Inflammatory macrophage treated with lipopolysaccharide for 1 hour (primary cell): ENCODE measurements at regions not wholly inside any gene's neighbourhood (a gene's known extent, or its start where the extent isn't known, plus 50 kb on each side); places are given as distances from the start of the nearest gene placed in this dataset.

Experiments
- DNase-seq, 2 donors: peaks; one replicate each; pipeline ENCODE4 v3.0.0-alpha.2; 2020 to 2022

GRCh38 chr3:118408431-118408830 lies 626.2 kb downstream of the IGSF11 start:
- DNase-seq: no peak

- no peak for DNase-seq
These were observed 622.1 kb downstream of the IGSF11 start for GRCh38 chr3:118412503-118412902.

- DNase-seq: no peak
These were observed 609.3 kb downstream of the IGSF11 start for GRCh38 chr3:118425272-118425837.

- DNase-seq: no peak
These were observed 600.8 kb downstream of the IGSF11 start for GRCh38 chr3:118433825-118434224.

GRCh38 chr3:118435851-118436350 lies 598.7 kb downstream of the IGSF11 start:
- DNase-seq: no peak

GRCh38 chr3:118436697-118437262 lies 597.9 kb downstream of the IGSF11 start:
- DNase-seq: no peak

GRCh38 chr3:118445036-118445435 lies 589.6 kb downstream of the IGSF11 start:
- DNase-seq: no peak

- no peak for DNase-seq
These were observed 587.3 kb downstream of the IGSF11 start for GRCh38 chr3:118447339-118447738.

GRCh38 chr3:118466795-118467330 lies 567.8 kb downstream of the IGSF11 start:
- no peak for DNase-seq

- DNase-seq: no peak
These were observed 565.8 kb downstream of the IGSF11 start for GRCh38 chr3:118468801-118469200.

GRCh38 chr3:118472586-118472985 lies 562.1 kb downstream of the IGSF11 start:
- no peak for DNase-seq

- no peak for DNase-seq
These were observed 561.3 kb downstream of the IGSF11 start for GRCh38 chr3:118473343-118473742.

GRCh38 chr3:118476885-118477618 lies 557.6 kb downstream of the IGSF11 start:
- DNase-seq: no peak

- no peak for DNase-seq
These were observed 556.9 kb downstream of the IGSF11 start for GRCh38 chr3:118477768-118478167.

- no peak for DNase-seq
These were observed 555.9 kb downstream of the IGSF11 start for GRCh38 chr3:118478706-118479276.

- no peak for DNase-seq
These were observed 555.3 kb downstream of the IGSF11 start for GRCh38 chr3:118479376-118479775.

- no peak for DNase-seq
These were observed 554.4 kb downstream of the IGSF11 start for GRCh38 chr3:118480101-118480860.

GRCh38 chr3:118485693-118486092 lies 549.0 kb downstream of the IGSF11 start:
- DNase-seq: no peak

GRCh38 chr3:118487734-118488133 lies 546.9 kb downstream of the IGSF11 start:
- DNase-seq: no peak

GRCh38 chr3:118488732-118489131 lies 545.9 kb downstream of the IGSF11 start:
- DNase-seq: no peak

- no peak for DNase-seq
These were observed 539.4 kb downstream of the IGSF11 start for GRCh38 chr3:118495206-118495605.

- no peak for DNase-seq
These were observed 537.4 kb downstream of the IGSF11 start for GRCh38 chr3:118497274-118497673.

- no peak for DNase-seq
These were observed 533.5 kb downstream of the IGSF11 start for GRCh38 chr3:118501152-118501551.
